ENCODE measurements at regions not wholly inside any gene's neighbourhood (a gene's known extent, or its start where the extent isn't known, plus 50 kb on each side); places are given as distances from the start of the nearest gene placed in this dataset.

- DNase-seq (ENCODE audit: low read depth), result peak; percentile 87
Measured at GRCh38 chrX:2608638-2609430, 82.3 kb upstream of the CD99 start.

GRCh38 chrX:2607113-2607512, 84.0 kb upstream of the CD99 start:
- no peak for DNase-seq (ENCODE audit: low read depth)

DNA sequence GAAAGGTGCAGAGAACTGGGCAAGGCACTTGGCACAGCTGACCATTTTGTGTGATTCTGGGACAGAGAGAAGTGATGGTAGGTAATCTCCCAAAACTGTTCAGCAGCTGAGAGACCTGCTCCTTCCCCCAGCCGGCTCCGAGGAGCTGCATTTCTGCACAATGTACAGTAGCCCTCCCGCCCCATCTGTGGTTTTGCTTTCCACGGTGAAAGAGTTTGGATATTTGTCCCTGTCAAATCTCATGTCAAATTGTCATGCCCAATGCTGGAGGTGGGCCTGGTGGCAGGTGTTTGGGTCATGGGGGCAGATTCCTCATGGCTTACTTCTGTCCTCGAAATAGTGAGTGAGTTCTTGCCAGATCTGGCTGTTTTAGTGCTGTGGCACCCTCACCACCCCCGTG, 90.5 kb upstream of the CD99 start:
- no peak for DNase-seq (ENCODE audit: low read depth)

DNA sequence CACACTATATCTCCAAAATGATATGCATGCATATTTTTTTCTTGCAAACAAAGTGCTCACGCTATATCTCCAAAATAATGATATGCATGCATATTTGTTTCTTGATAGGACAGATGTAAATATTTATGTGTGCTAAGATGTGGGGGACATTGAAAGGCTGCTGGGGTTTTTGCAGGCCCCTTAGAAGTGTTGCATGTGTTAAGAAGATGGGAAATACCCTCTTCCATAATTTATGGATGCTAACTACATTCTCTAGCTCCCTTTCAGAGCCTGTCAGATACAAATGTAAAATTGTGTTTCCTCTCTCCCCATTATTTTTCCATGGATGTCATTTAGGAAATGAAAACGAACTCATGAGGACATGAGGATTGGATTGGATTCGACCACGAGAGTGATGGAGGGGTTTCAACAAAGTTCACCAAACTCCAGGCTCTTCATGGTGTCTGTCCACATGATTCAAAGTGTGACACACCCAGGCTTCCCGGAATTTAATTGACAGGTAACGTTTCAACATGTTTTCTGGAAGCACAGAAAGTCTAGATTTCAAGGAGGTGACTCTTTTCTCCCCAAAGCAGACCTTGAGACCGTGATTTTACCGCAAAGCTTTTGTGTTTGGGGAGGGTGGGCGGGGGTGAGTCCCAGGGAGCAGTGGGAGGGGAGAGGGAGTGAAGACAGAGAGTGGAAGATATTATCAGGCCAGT, 94.4 kb upstream of the CD99 start:
- no peak for DNase-seq (ENCODE audit: low read depth)

DNA sequence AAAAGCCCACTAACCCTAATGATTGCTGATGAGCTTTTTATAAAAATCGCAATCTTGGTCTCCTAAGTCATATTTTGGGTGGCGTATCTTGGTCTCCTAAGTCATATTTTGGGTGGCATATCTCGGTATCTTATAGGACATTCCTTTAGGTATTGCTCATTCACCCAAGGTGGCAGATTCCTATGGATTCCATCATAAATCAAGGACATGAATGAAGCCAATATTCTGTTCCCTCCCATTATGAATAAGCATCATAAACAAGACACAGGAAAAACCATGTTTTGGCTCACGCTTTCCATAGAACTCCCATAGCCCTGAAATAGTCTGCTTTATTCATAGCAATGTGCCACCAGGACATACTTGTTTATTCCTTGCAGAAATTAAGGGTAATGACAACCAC, 95.0 kb upstream of the CD99 start:
- DNase-seq (ENCODE audit: low read depth), result peak; percentile 46

- peak; percentile 50 for DNase-seq (ENCODE audit: low read depth)
Measured at GRCh38 chrX:2595258-2595657, 94.5 kb upstream of the DHRSX start.

GRCh38 chrX:2594491-2594890, 93.7 kb upstream of the DHRSX start:
- no peak for DNase-seq (ENCODE audit: low read depth)

- no peak for DNase-seq (ENCODE audit: low read depth)
Measured at GRCh38 chrX:2592279-2592678, 91.5 kb upstream of the DHRSX start.

- DNase-seq (ENCODE audit: low read depth), result peak; percentile 80
Measured at GRCh38 chrX:2589186-2590020, 88.6 kb upstream of the DHRSX start.

DNA sequence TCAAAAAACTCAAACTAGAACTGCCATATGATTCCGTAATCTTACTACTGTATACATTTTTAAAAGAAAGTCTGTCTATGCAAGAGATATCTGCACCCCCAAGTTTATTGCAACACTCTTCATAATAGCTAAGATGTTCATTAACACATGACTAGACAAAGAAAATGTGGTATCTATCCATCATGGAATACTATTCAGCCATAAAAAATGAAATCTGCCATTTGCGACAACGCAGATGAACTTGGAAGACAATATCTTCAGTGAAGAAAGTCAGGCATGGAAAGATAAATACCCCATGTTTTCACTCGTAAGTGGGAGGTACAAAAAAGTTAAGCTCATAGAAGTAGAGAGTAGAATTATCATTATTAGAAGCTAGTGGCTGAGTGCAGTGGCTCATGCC, 87.3 kb upstream of the DHRSX start:
- DNase-seq (ENCODE audit: low read depth), result no peak

GRCh38 chrX:2587146-2587545, 86.4 kb upstream of the DHRSX start:
- DNase-seq (ENCODE audit: low read depth), result no peak

DNA sequence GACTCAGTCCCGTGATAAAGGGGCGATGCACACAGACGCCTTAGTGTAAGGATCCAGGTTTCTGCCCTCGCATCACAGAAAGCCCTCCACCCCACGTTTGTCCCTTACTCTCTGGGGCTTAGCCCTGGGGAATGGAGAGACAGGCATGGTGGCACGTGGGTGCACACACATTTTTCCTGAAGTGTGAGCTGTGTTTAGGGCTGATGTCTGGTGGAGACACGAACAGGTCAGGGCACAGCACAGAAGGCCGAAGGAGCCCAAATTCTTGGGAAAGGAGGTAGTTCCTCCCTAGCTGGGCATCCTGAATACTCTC, 84.3 kb upstream of the DHRSX start:
- no peak for DNase-seq (ENCODE audit: low read depth)

DNA sequence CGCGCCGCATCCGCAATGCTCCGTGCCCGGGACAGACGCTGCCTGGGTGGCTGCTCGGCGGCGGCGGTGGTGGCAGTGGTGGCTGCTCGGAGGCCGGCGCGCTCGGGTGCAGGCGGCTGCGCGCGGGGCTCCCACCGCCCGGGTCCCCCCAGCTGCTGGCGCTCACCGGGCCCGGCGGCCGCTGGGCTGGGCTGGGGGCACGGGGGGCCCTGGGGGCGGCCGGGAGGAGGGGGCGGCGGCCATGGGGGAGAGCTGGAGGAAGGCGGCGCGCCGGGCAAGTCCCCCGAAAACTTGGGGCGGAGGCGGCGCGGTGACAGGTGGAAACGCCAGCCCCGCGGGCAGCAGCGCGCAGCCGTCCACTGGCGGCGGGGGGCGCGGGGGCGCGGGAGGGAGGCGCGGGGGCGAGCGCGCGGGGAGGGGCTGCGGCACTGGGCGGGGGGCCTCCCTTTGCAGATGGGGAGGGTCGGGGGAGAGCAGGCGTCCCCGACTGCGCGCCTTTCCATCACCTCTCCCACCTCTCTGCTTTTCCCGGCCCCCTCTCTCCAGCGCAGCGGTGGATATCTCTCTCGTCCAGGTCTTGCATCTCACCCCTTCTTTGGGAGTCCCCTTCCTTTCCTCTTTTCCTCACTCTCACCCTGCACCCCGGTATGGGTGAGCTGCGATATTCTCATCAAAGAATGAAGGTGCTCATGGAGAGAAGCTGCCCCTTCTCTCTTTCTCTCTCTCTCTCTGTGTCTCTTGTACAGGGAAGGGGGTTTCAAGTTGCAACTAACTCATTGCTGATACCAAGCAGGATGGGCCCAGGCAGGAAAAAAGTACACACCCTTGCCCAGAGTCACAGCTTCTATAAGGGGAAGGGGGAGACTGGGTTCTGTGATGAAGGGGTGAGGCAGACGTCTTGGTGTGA, 83.7 kb upstream of the DHRSX start:
- no peak for DNase-seq (ENCODE audit: low read depth)

GRCh38 chrX:2583194-2584162, 82.7 kb upstream of the DHRSX start:
- no peak for DNase-seq (ENCODE audit: low read depth)

GRCh38 chrX:2582667-2583066, 81.9 kb upstream of the DHRSX start:
- no peak for DNase-seq (ENCODE audit: low read depth)

DNA sequence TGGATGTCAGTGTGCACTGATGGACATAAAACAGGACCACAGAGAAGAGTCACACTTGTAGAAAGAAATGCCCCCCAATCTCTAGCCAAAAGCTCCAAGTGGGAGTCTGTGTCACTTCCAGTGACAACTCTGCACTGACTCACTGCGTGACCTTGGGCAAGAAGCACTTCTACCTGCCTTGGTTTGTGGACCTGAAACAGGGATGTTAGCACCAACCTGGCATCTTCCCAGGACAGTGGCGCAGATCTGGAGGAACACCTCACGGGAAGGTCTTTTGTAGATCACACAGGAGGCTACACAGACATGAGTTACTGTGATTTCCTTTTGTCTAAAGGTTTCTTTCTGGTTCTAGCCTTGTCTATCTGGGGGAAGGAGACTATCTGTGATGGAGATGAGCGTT, 80.5 kb upstream of the DHRSX start:
- DNase-seq (ENCODE audit: low read depth), result no peak

- no peak for DNase-seq (ENCODE audit: low read depth)
Measured at GRCh38 chrX:2578864-2579263, 78.1 kb upstream of the DHRSX start.

GRCh38 chrX:2577844-2578466, 77.2 kb upstream of the DHRSX start:
- DNase-seq (ENCODE audit: low read depth), result no peak

DNA sequence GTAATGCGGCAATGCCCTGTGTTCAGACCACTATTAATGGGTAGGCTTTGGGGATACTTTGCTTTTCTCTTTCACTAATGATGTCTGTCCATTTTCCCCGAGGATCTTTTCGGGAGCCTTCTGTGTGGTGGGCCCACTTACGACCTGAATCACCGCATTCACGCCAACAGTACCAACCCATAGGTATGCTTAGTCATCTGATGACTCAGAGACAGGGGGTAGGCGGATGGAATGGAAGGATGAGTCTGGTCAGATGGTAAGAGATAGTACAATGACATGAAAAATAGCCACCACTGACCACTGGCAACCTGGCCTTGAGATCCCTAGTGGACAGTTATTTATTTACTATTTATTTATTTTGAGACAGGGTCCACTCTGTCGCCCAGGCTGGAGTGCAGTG, 76.0 kb upstream of the DHRSX start:
- peak; percentile 60 for DNase-seq (ENCODE audit: low read depth)

- DNase-seq (ENCODE audit: low read depth), result no peak
Measured at GRCh38 chrX:2574271-2574670, 73.5 kb upstream of the DHRSX start.

All from ELR (cell line).